ENCODE measurements at regions not wholly inside any gene's neighbourhood (a gene's known extent, or its start where the extent isn't known, plus 50 kb on each side); places are given as distances from the start of the nearest gene placed in this dataset.

DNA sequence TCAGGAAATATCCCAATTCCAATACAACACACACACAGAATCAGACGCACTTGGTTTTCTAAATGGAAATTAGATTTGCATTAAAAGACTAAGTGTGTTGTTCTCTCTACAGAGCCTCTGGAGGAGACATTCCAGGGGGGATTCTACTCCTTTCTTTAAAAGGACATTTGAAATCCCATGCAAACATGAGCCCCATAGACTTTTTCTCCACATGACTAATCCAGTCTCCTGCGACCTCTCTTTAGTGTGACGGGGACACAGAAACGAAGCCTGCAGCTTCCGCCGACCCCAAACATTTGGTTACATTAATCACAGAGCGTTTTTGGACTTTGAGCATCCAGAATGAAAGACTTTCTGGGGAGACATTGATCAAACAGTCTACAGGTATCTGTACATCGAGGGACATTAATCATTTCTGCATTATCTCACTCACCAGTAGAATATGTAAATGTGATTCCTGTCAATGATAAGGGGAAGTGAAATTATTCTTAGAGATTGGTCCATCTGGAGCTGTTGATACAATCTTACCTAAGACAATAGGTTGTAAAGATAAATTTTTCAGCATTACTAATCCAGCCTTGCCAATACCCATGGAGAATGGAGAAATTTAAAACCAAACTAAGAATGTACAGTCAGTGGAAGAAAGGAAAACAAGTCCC, 103.4 kb upstream of the IRX3 start:
- TF ChIP-seq CTCF (IDR thresholded peaks at IDR 0.05): no peak
- Histone ChIP-seq H3K27ac (no peak overlapping the region), H3K9me3 (no peaks in the 10 kb centered on the region), H3K4me1 (no peaks in the 10 kb centered on the region), H3K36me3 (ENCODE audit: insufficient read depth in 1 of 2, low read depth in 1 of 2) (no peaks in the 10 kb centered on the region), H3K4me3 (no peak overlapping the region), H3K27me3 (ENCODE audit: insufficient read depth in 3 of 3, low read length in 2 of 3) (no peaks in the 10 kb centered on the region)
- intact Hi-C loops (cut with DNase I): no loop called here
- DNase-seq (no peak), ATAC-seq (no peak)
- WGBS, 3 donors: 66 to 78% (median 68%) methylated on average over 8 of the region's 8 CpGs

DNA sequence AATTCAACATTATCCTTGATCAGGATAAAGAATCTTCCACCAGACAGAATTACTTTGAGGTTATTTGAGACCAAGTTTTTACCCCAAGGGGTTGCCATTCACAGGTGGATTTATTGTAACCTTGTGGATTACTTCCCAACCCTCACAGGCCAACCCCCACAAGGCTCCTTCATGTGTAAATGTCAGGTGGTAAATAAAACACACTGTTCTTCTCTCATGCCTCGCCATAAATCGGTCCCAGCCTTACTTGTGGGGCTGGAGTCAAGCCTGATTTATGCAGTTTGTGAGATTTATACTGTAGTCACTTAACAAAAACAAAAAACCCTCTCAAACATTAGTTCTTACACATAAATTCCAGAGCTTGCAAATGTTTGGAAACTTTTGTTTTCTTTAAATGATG, 98.6 kb upstream of the IRX3 start:
- DNase-seq (no peak), ATAC-seq (no peak)
- no peaks in the 10 kb centered on the region for H3K36me3 ChIP-seq (ENCODE audit: insufficient read depth in 1 of 2, low read depth in 1 of 2)
- no peak overlapping the region for H3K4me3 ChIP-seq
- H3K27ac ChIP-seq: no peak overlapping the region
- no peaks in the 10 kb centered on the region for H3K27me3 ChIP-seq (ENCODE audit: insufficient read depth in 3 of 3, low read length in 2 of 3)
- no peaks in the 10 kb centered on the region for H3K4me1 ChIP-seq
- TF ChIP-seq CTCF (IDR thresholded peaks at IDR 0.05): no peak
- intact Hi-C loops (cut with DNase I): no loop called here
- peaks cover 3% of the 10 kb centered on the region for H3K9me3 ChIP-seq
- WGBS, 3 donors: 46 to 70% (median 65%) methylated on average over 2 of the region's 2 CpGs

GRCh38 chr16:54381601-54382313, 95.2 kb upstream of the IRX3 start:
- WGBS, 3 donors: 73 to 82% (median 82%) methylated on average over 12 of the region's 12 CpGs
- no peak overlapping the region for H3K27ac ChIP-seq
- no peak for ATAC-seq

DNA sequence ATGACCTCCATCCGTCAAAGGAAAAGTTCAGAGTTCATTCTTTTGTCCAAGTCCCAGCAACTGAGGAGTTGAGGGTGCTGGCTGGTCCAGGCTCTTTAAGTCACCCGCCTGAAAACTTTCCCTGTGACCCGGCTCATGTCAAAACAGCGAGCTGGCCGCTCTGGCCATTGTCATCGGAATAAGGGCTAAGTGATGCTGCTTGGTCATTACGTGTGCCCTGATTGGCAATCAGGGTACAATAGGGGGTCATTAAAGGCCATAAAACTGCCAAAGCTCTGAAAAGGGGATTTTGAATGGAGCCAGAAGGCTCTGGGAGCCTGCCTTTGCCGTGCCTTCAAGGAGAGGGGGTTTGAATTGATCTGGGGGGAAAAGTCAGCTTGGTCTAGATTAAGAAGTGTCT, 88.5 kb upstream of the IRX3 start:
- no peak for ATAC-seq
- H3K9me3 ChIP-seq: no peaks in the 10 kb centered on the region
- intact Hi-C loops (cut with DNase I): no loop called here
- DNase-seq: no peak
- no peak overlapping the region for H3K4me3 ChIP-seq
- 85 to 92% (median 90%) methylated on average over 8 of the region's 8 CpGs for WGBS, 3 donors
- no peaks in the 10 kb centered on the region for H3K36me3 ChIP-seq (ENCODE audit: insufficient read depth in 1 of 2, low read depth in 1 of 2)
- peaks cover 0 to 21% (median 0%) of the 10 kb centered on the region in 3 donors for H3K27me3 ChIP-seq (ENCODE audit: insufficient read depth in 3 of 3, low read length in 2 of 3)
- peaks cover 6% of the 10 kb centered on the region for H3K4me1 ChIP-seq
- TF ChIP-seq CTCF (IDR thresholded peaks at IDR 0.05): no peak
- H3K27ac ChIP-seq: no peak overlapping the region

More at GRCh38 chr16:54381601-54382313, 95.2 kb upstream of the IRX3 start:
- no peak for TF ChIP-seq CTCF (IDR thresholded peaks at IDR 0.05)
- DNase-seq: no peak
- H3K36me3 ChIP-seq (ENCODE audit: insufficient read depth in 1 of 2, low read depth in 1 of 2): no peaks in the 10 kb centered on the region
- intact Hi-C loops (cut with DNase I): no loop called here
- no peaks in the 10 kb centered on the region for H3K4me1 ChIP-seq
- no peaks in the 10 kb centered on the region for H3K27me3 ChIP-seq (ENCODE audit: insufficient read depth in 3 of 3, low read length in 2 of 3)
- no peak overlapping the region for H3K4me3 ChIP-seq
- peaks cover 4% of the 10 kb centered on the region for H3K9me3 ChIP-seq

Measured in psoas muscle (tissue), 7 donors.